ENCODE measurements at regions not wholly inside any gene's neighbourhood (a gene's known extent, or its start where the extent isn't known, plus 50 kb on each side); places are given as distances from the start of the nearest gene placed in this dataset.

DNA sequence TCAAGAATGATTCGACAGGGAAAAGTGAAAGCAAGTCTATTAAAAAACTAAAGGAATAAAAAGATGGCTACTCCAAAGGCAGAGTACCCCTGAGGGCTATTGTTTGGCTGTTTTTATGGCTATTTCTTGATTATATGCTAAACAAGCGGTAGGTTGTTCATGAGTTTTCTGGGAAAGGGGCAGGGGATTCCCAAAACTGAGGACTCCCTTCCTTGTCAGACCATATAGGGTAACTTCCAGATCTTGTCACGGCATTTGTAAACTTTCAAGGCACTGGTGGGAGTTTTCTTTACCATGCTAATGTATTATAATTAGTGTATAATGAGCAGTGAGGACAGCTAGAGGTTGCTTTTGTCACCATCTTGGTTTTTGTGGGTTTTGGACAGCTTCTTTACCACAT, 474.9 kb upstream of the MC4R start:
- TF ChIP-seq, protein P1, sequence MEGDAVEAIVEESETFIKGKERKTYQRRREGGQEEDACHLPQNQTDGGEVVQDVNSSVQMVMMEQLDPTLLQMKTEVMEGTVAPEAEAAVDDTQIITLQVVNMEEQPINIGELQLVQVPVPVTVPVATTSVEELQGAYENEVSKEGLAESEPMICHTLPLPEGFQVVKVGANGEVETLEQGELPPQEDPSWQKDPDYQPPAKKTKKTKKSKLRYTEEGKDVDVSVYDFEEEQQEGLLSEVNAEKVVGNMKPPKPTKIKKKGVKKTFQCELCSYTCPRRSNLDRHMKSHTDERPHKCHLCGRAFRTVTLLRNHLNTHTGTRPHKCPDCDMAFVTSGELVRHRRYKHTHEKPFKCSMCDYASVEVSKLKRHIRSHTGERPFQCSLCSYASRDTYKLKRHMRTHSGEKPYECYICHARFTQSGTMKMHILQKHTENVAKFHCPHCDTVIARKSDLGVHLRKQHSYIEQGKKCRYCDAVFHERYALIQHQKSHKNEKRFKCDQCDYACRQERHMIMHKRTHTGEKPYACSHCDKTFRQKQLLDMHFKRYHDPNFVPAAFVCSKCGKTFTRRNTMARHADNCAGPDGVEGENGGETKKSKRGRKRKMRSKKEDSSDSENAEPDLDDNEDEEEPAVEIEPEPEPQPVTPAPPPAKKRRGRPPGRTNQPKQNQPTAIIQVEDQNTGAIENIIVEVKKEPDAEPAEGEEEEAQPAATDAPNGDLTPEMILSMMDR (conservative IDR thresholded peaks at IDR 0.05; ENCODE audit: low read length): no peak
- TF ChIP-seq EZH2phosphoT487 (IDR thresholded peaks at IDR 0.05; ENCODE audit: borderline replicate concordance, low read depth, low read length): no peak

Measured in OCI-LY7 (cell line).